NCI-H226 (cell line): ENCODE measurements at regions not wholly inside any gene's neighbourhood (a gene's known extent, or its start where the extent isn't known, plus 50 kb on each side); places are given as distances from the start of the nearest gene placed in this dataset.

Experiments
- DNase-seq: peaks from one replicate; pipeline ENCODE4 v3.0.0-alpha.2; 2015

- no peak for DNase-seq
Observed at GRCh38 chr13:63436325-63436668, 2020.6 kb upstream of the PCDH20 start.

DNA sequence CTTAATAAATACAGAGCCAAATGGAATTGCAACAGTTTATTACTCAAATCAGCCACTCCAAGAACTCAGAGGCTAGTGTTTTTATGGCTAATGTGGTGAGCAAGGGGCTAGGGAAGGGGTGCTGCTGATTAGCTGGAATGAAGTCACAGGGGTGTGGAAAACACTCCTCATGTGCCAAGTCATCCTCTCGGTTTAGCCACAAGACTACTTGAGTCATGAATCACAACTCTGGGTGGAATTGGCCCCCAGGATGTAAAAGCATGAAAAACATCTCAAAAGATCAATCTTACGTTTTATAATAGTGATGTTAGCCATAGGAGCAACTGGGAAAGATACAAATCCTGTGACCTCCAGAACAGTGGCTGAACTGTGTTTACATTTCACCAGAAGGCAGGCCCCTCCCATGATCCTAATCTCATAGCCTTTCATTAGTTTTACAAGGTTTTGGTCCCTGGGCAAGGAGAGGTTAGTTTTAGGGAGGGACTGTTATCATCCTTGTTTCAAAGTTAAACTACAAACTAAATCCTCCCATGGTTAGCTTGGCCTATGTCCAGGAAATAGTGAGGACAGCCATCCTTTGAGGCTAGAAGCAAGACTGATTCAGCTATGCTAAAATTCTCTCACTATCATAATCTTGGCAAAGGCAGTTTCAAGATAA lies 2020.1 kb upstream of the PCDH20 start:
- peak; percentile 99 for DNase-seq

GRCh38 chr13:63433546-63434150 lies 2018.0 kb upstream of the PCDH20 start:
- DNase-seq, result peak; percentile 49

GRCh38 chr13:63427170-63427569 lies 2011.5 kb upstream of the PCDH20 start:
- no peak for DNase-seq

- peak; percentile 8 for DNase-seq
Observed at GRCh38 chr13:63425131-63425530, 2009.5 kb upstream of the PCDH20 start.

- no peak for DNase-seq
Observed at GRCh38 chr13:63421123-63421522, 2005.5 kb upstream of the PCDH20 start.

- no peak for DNase-seq
Observed at GRCh38 chr13:63420685-63421084, 2005.0 kb upstream of the PCDH20 start.

DNA sequence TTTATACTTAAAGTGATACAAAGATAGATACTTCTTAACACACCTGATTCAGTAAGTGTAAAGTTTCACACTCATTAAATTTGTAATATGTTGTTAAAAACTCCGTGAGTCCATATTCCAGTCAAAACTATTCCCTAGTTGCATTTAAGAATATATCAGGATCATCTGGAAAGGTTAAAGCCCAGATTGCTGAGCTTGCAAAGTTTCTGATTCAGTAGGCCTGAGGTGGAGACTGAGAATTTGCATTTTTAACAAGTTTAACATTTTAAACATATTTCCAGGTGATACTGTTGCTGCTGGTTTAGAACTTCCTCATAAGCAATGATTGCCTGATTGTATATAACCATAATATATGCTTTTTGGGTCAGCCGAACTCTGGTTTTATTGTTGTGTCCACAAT lies 1998.6 kb upstream of the PCDH20 start:
- DNase-seq, result no peak

- no peak for DNase-seq
Observed at GRCh38 chr13:63409791-63410351, 1994.2 kb upstream of the PCDH20 start.

DNA sequence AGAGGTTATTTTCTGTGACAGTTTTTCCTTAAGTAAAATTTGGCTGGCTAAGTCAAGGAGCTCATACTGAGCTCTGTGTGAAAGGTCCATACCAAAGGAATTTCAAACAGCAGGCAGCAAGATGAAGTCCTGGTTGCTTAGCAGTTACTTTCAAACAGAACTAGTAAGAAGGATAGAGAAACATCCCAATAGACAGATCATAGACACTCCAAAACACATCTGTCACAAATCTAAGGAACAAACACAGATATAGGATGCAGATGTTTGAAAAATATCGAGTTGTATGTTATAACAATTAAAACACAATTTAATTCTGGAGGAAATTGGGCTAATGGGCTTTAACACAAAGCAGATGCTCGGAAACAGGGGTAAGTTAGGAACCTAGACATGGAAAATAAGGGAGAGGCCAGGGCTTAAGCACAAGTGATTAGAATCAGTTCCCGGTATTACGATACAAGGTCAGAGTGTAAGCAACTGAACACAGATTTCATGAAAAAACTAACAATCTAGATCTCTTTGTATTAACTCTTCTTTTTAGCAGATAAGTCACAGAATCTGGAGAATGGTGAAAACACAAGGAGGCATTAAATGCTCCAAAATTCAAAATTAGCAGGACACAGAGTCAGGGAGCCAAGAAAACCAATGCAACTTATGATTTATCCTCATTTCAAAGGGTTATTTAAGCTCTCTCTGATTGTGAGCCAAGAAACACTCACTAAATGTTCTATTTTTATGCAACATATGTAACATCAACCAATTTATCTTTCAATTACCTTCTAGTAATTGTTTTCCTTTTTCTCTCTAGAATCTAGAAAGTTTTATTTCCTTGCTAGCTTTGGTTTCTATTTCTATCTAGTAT lies 1992.9 kb upstream of the PCDH20 start:
- DNase-seq, result no peak

DNA sequence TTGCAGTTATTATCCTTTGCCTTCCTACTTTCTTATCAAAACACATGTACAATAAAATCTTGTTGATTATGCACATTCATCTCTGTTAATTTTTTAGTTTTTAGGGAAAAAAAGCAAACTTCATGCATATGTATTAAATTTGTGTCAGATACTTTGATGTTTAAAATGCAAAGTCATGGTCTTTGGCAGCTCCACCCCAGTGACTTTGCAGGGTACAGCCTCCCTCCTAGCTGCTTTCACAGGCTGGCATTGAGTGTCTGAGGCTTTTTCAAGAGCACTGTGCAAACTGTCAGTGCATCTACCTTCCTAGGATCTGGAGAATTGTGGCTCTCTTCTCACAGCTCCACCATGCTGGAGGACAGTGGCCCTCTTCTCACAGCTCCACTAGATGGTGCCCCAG lies 1988.1 kb upstream of the PCDH20 start:
- no peak for DNase-seq

- DNase-seq, result no peak
Observed at GRCh38 chr13:63396746-63397145, 1981.1 kb upstream of the PCDH20 start.

- DNase-seq, result no peak
Observed at GRCh38 chr13:63393112-63393511, 1977.5 kb upstream of the PCDH20 start.

DNA sequence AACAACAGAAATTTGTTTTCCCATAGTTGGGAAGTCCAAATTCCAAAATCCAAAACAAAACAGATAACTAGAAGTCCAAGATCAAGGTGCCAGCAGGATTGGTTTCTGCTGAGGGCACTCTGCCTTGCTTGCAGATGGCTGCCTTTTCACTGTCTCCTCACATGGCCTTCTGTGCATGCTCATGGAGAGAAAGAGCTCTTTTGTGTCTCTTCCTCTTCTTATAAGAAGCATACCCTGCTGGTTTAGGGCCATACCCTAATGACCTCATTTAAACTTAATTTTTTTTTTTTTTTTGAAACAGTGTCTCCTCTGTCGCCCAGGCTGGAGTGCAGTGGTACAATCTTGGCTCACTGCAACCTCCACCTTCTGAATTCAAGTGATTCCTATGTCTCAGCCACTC lies 1974.1 kb upstream of the PCDH20 start:
- DNase-seq, result no peak

DNA sequence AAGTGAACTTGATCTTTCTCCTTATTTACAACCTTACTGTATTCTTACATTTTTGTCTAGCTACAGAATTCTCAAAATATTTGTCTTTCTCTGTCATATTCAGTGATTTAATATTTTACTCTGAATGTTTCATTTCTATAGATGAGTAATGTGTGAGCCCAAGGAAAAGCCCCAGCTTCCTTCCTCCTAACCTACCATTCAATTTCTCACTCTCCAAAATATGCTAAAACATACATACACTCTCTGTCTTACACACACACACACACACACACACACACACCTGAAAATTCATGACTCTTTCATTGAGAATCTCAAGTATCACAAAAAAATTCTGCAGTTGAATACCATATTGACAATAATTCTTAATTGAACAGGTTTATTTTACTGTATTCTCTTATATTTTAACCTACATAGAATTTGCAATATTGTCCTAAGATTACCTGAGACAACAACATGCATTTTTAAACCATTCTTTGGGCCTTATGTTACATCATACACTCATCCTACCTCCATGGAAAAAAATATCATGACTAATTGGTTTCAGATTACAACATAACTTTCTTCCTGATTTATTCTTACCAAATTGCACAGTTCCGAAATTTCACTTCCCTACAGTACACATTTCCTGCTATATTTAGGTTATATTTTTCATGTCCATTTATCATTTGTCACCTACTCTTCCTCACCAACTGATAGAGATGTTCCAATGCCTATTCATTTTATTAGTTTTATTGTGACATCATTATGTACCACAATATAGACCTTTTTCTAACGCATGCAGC lies 1965.6 kb upstream of the PCDH20 start:
- peak; percentile 48 for DNase-seq

- DNase-seq, result no peak
Observed at GRCh38 chr13:63377986-63378385, 1962.3 kb upstream of the PCDH20 start.

DNA sequence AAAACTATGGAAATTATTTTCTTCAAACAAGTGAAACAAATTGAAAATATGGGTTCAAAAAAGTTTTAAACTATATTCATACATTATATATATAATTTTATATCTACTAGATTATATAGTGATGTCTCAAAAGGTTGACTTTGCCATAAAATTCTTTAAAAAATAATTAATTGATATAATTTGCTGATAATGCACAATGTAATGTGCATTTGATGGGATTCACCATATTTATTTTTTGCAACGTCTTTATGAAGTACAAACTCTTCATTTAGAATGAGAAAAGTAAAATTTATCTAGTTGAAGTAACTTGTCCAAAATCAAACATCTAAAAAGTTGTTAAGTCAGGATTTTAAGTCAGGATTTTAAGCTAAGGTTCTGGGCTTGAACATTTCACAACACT lies 1954.5 kb upstream of the PCDH20 start:
- DNase-seq, result no peak

DNA sequence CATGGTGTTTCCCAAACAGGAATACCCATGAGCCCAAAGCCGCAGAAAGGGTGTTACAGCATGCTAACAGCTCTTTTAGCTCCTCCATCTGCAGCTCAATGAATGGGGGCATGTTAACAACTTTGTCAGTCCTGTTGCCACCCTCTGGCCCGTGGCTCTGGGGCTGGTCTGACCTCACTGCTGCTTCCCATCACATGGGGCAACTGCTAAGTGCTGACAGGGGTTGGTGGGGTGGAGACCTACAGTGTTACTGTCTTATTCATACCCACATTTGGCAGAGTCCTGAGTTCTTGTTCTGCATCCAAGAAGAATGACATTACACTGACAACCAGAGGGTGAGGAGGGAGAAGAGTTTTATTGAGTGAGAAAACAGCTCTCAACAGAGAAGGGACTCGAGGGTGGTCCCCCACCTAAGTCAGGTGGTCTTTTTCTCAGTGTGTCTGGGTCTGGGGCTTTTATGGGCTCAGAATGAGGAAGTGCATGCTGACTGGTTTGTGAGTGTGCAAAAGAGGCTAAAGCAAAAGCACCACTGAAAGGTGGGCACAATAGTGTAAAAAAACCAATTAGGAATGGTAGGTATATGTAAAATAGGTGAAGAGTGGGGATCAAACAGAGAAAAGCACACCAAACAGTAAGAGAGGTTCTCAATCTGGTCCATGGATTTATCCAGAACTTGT lies 1952.0 kb upstream of the PCDH20 start:
- DNase-seq, result no peak

DNA sequence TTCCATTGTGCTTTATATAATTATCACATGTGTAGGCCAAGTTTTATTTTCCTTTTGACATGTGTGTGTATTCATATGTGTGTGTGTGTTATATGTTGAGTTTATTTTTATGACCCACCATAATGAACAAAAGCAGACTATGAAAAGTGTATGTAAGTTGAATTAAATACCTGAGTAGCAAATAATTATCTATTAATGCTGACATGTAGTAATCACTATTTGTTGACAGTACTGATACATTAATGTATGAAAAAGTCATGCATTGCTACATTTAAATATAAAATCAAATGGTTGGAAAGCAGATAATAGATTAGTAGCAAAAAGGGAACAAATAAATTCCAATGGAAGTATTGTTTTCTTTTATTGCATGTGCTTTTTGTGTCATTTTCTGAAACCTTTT lies 1948.5 kb upstream of the PCDH20 start:
- DNase-seq, result no peak

DNA sequence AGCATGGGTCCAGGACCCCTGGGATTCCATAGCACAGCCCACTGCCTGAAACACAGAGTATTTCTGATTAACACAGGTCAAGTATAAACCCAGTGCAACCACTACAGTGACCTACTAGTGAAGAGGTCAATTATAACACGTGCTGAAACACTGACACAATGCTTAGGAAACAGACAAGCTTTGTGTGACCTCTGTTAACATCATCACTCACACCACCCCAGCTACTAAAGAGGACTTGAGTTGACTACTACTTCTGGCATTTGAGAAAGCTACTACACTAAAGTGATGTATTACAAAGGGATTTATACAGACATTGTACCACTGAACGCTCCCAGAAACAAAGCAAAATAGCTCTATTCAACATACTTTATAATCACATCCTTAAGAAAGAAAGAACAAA lies 1935.9 kb upstream of the PCDH20 start:
- no peak for DNase-seq

DNA sequence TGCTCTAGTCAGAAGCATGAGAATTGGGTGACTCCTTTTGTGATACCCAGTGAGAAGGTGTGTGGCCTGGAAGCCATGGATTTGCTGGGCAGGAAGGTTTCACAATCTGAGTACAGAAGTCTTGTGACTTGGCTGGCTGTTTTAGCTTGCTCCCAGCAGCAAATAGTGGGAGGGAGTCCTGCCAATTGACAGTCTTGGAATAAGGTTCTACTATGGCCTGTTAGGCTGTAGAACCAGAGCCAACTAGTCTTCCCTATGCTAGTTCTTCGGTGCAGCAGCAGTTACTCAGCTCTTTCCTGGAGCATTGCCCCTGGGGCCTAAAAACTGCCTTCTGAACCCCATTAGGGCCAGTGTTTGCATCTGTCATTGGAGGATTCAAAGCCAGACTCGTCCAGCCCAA lies 1935.4 kb upstream of the PCDH20 start:
- no peak for DNase-seq

GRCh38 chr13:63345835-63346234 lies 1930.2 kb upstream of the PCDH20 start:
- DNase-seq, result no peak

- no peak for DNase-seq
Observed at GRCh38 chr13:63344711-63345110, 1929.1 kb upstream of the PCDH20 start.
